ENCODE measurements at regions not wholly inside any gene's neighbourhood (a gene's known extent, or its start where the extent isn't known, plus 50 kb on each side); places are given as distances from the start of the nearest gene placed in this dataset.

- Histone ChIP-seq H3K9me2 (ENCODE audit: insufficient read depth) (no peaks in the 10 kb centered on the region), H3K4me3 (replicated peaks in 1 of 2; ENCODE audit: low read depth in 1 of 2, low read length in 2 of 2) (no peak overlapping the region), H3K9me3 (ENCODE audit: control insufficient read depth in 1 of 2, insufficient read depth in 1 of 2, low read depth in 1 of 2, low read length in 2 of 2) (no peaks in the 10 kb centered on the region), H3K79me2 (ENCODE audit: insufficient read depth, low read length) (no peaks in the 10 kb centered on the region), H2AFZ (ENCODE audit: low read depth, low read length, poor library complexity, severe bottlenecking) (peak overlapping the region; percentile 33), H3K4me2 (ENCODE audit: low read length) (no peak overlapping the region), H3K4me1 (ENCODE audit: control insufficient read depth in 1 of 2, insufficient read depth in 2 of 2, low read length in 2 of 2) (peaks cover 0 to 11% of the 10 kb centered on the region in 2 experiments; a peak in 2 of 4 replicates), H3K9ac (ENCODE audit: low read length) (no peak overlapping the region), H3K27me3 (ENCODE audit: insufficient read depth, low read length) (no peaks in the 10 kb centered on the region), H3K27ac (ENCODE audit: low read depth, low read length) (no peak overlapping the region), H4K20me1 (ENCODE audit: insufficient read depth) (no peaks in the 10 kb centered on the region), H3K36me3 (ENCODE audit: control insufficient read depth in 1 of 2, insufficient read depth in 2 of 2, low read length in 2 of 2) (no peaks in the 10 kb centered on the region)
- DNase-seq (ENCODE audit: low read depth, low spot score) (no peak), ATAC-seq (no peak)
- intact Hi-C loops (cut with micrococcal nuclease): no loop called here
- CTCF ChIA-PET: no interaction called here
- no TSS peak for BruUV-seq (replicated peaks)
- RAD21 ChIA-PET (ENCODE audit: low non-redundant PET in 1 of 2, low total read pairs in 2 of 2, uncharacterized antibody in 2 of 2, unreplicated experiment in 2 of 2): no interaction called here
- POLR2A ChIA-PET: interaction anchor here (0.6 kb wide), 1 partner anchor 179 kb away, joined by 3 read pairs; no protein-coding TSS in a partner anchor
- no peak for TF ChIP-seq FOSL1 (IDR thresholded peaks at IDR 0.05; ENCODE audit: low read depth)
- no peak for TF ChIP-seq YY1 (IDR thresholded peaks at IDR 0.05; ENCODE audit: extremely low read depth, insufficient replicate concordance, low read depth, low read length)
- TF ChIP-seq REST (IDR thresholded peaks at IDR 0.05; ENCODE audit: low read depth): no peak
- no peak for TF ChIP-seq CBX3 (IDR thresholded peaks at IDR 0.05; ENCODE audit: low read depth)
- no peak for TF ChIP-seq MAX (IDR thresholded peaks at IDR 0.05)
- no peak for TF ChIP-seq SRF (IDR thresholded peaks at IDR 0.05; ENCODE audit: low read depth)
- no peak for TF ChIP-seq POLR2AphosphoS5 (IDR thresholded peaks at IDR 0.05; ENCODE audit: low read depth, low read length)
- TF ChIP-seq SIN3A (IDR thresholded peaks at IDR 0.05; ENCODE audit: low read depth): no peak
- no peak for TF ChIP-seq EGR1 (IDR thresholded peaks at IDR 0.05; ENCODE audit: low read depth)
- no peak for TF ChIP-seq RAD21 (IDR thresholded peaks at IDR 0.05; ENCODE audit: low read depth)
- TF ChIP-seq ATF3 (IDR thresholded peaks at IDR 0.05): no peak
- TF ChIP-seq ZFX (IDR thresholded peaks at IDR 0.05): no peak
Measured at GRCh38 chr7:12921751-12922345, 234.4 kb downstream of the ARL4A start.

Data from HCT116 (cell line).